ENCODE measurements at regions not wholly inside any gene's neighbourhood (a gene's known extent, or its start where the extent isn't known, plus 50 kb on each side); places are given as distances from the start of the nearest gene placed in this dataset.

GRCh38 chr3:83928391-83928790 lies 1030.4 kb upstream of the CADM2 start:
- no peak for TF ChIP-seq EZH2 (IDR thresholded peaks at IDR 0.05; ENCODE audit: borderline replicate concordance)
- TF ChIP-seq CTCF (IDR thresholded peaks at IDR 0.05; ENCODE audit: poor library complexity), result no peak

All from hepatocyte (in vitro differentiated cells).